ENCODE measurements at regions not wholly inside any gene's neighbourhood (a gene's known extent, or its start where the extent isn't known, plus 50 kb on each side); places are given as distances from the start of the nearest gene placed in this dataset.

DNA sequence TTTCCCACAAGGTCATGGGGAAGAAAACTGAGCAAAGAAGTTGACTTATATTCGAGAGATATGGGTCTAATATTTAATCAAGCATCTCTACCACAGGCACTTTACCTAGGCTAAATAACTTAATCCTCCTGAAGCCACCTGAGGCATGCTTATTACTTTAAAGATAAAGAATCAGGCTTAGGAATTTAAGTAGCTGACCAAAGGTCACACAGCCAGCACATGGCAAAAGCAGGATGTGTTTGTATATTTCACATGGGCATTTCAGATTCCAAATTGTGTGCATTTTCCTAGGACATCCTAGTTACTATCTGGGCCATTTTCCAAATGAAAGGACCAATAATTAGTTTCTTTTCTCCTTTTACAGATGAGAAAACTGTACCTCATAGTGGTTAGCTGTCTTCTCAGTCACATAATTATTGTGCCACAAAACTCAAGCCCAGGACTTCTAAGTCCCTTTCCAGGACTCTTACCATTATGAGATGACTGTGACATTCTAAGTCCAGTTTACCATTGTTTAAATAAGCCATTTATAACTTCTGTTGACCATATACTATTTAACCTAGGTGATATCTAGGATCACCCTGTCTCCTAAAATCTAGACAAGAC is 112.1 kb upstream of the ZC3H12C start:
- DNase-seq (ENCODE audit: low read depth) (no peak), FAIRE-seq (no peak)
- H3K4me3 ChIP-seq (ENCODE audit: low read depth, low read length) = no peak overlapping the region
- TF ChIP-seq CTCF (IDR thresholded peaks at IDR 0.05; ENCODE audit: insufficient read depth, low read length, severe bottlenecking) = no peak
- no peaks in the 10 kb centered on the region for H3K27me3 ChIP-seq (ENCODE audit: control insufficient read depth, insufficient read depth, low read length)
- no peaks in the 10 kb centered on the region for H3K36me3 ChIP-seq (ENCODE audit: control insufficient read depth, insufficient read depth, low read length)

DNA sequence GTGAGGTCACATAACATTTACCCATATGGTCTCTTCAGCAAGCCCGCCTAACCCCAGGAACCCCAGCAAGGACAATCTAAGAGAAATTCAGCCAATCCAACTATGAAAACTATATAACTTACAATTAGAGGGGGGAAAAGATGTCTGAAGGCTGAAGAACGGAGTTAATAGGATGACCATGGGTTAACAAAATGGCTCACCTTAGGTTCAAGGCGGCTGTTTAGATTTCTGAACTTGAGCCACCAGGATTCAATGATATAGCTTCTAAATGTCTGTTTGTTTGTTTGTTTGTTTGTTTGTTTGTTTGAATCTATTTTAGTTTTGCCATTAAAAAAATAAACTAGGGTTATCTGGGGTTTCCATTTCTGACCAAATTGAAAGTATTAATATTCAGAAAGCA is 109.8 kb upstream of the ZC3H12C start:
- no peak for FAIRE-seq
- no peaks in the 10 kb centered on the region for H3K36me3 ChIP-seq (ENCODE audit: control insufficient read depth, insufficient read depth, low read length)
- DNase-seq (ENCODE audit: low read depth) = no peak

GRCh38 chr11:109984634-109985289 is 108.4 kb upstream of the ZC3H12C start:
- no peak for DNase-seq (ENCODE audit: low read depth)
- Histone ChIP-seq H3K4me3 (ENCODE audit: low read depth, low read length) (no peak overlapping the region), H3K36me3 (ENCODE audit: control insufficient read depth, insufficient read depth, low read length) (no peaks in the 10 kb centered on the region), H3K27me3 (ENCODE audit: control insufficient read depth, insufficient read depth, low read length) (no peaks in the 10 kb centered on the region)
- no peak for TF ChIP-seq CTCF (IDR thresholded peaks at IDR 0.05; ENCODE audit: insufficient read depth, low read length, severe bottlenecking)
- no peak for FAIRE-seq

More for the DNA sequence above, 109.8 kb upstream of the ZC3H12C start:
- no peak overlapping the region for H3K4me3 ChIP-seq (ENCODE audit: low read depth, low read length)
- TF ChIP-seq CTCF (IDR thresholded peaks at IDR 0.05; ENCODE audit: insufficient read depth, low read length, severe bottlenecking) = no peak
- H3K27me3 ChIP-seq (ENCODE audit: control insufficient read depth, insufficient read depth, low read length) = no peaks in the 10 kb centered on the region

- Histone ChIP-seq H3K36me3 (ENCODE audit: control insufficient read depth, insufficient read depth, low read length) (no peaks in the 10 kb centered on the region), H3K4me3 (ENCODE audit: low read depth, low read length) (no peak overlapping the region), H3K27me3 (ENCODE audit: control insufficient read depth, insufficient read depth, low read length) (no peaks in the 10 kb centered on the region)
- DNase-seq (ENCODE audit: low read depth) = no peak
- TF ChIP-seq CTCF (IDR thresholded peaks at IDR 0.05; ENCODE audit: insufficient read depth, low read length, severe bottlenecking) = no peak
- FAIRE-seq = no peak
These were observed 106.7 kb upstream of the ZC3H12C start for GRCh38 chr11:109986488-109986887.

- no peak for TF ChIP-seq CTCF (IDR thresholded peaks at IDR 0.05; ENCODE audit: insufficient read depth, low read length, severe bottlenecking)
- Histone ChIP-seq H3K4me3 (ENCODE audit: low read depth, low read length) (no peak overlapping the region), H3K27me3 (ENCODE audit: control insufficient read depth, insufficient read depth, low read length) (no peaks in the 10 kb centered on the region), H3K36me3 (ENCODE audit: control insufficient read depth, insufficient read depth, low read length) (no peaks in the 10 kb centered on the region)
- DNase-seq (ENCODE audit: low read depth) (no peak), FAIRE-seq (no peak)
These were observed 101.4 kb upstream of the ZC3H12C start for GRCh38 chr11:109991835-109992234.

DNA sequence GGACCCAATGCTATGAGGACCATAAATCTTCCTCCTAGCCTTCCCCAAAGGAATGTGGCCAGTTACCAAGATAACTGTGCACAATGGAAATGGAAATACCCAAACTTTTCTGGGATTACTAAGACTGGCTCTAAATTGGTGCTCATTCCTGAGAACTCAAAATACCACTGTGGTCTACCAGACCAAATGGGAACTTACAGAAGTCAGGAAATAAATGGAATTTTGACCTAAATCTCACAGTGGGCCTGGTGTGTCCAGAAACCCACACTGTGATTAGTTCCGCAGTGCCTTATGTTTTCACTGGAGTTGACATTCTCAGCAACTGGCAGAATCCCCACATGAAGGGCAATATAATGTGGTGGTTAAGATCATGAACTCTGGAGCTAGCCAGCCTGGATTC is 99.4 kb upstream of the ZC3H12C start:
- Histone ChIP-seq H3K36me3 (ENCODE audit: control insufficient read depth, insufficient read depth, low read length) (no peaks in the 10 kb centered on the region), H3K27me3 (ENCODE audit: control insufficient read depth, insufficient read depth, low read length) (no peaks in the 10 kb centered on the region), H3K4me3 (ENCODE audit: low read depth, low read length) (no peak overlapping the region)
- DNase-seq (ENCODE audit: low read depth) = no peak
- no peak for TF ChIP-seq CTCF (IDR thresholded peaks at IDR 0.05; ENCODE audit: insufficient read depth, low read length, severe bottlenecking)
- no peak for FAIRE-seq
